ENCODE measurements at regions not wholly inside any gene's neighbourhood (a gene's known extent, or its start where the extent isn't known, plus 50 kb on each side); places are given as distances from the start of the nearest gene placed in this dataset.
A peak's percentile ranks its signal among the peaks of the same experiment; 100 is the strongest.

- H3K9ac ChIP-seq (ENCODE audit: low read length in 3 of 3), result no peak overlapping the region
- no peaks in the 10 kb centered on the region for H3K9me3 ChIP-seq (ENCODE audit: control insufficient read depth in 2 of 3, insufficient read depth in 1 of 3, low read length in 3 of 3)
- DNase-seq (no peak), FAIRE-seq (no peak)
- H3K4me1 ChIP-seq (ENCODE audit: control insufficient read depth in 2 of 3, insufficient read depth in 2 of 3, low read depth in 1 of 3, low read length in 3 of 3), result peaks cover 0 to 11% (median 10%) of the 10 kb centered on the region in 3 donors
- no peaks in the 10 kb centered on the region for H3K36me3 ChIP-seq (ENCODE audit: control insufficient read depth in 2 of 3, insufficient read depth in 3 of 3, low read length in 3 of 3)
- no peak overlapping the region for H3K4me3 ChIP-seq (ENCODE audit: low read length in 3 of 3)
- H3K27me3 ChIP-seq (ENCODE audit: control insufficient read depth, insufficient read depth, low read length), result no peaks in the 10 kb centered on the region
- TF ChIP-seq, protein P1, sequence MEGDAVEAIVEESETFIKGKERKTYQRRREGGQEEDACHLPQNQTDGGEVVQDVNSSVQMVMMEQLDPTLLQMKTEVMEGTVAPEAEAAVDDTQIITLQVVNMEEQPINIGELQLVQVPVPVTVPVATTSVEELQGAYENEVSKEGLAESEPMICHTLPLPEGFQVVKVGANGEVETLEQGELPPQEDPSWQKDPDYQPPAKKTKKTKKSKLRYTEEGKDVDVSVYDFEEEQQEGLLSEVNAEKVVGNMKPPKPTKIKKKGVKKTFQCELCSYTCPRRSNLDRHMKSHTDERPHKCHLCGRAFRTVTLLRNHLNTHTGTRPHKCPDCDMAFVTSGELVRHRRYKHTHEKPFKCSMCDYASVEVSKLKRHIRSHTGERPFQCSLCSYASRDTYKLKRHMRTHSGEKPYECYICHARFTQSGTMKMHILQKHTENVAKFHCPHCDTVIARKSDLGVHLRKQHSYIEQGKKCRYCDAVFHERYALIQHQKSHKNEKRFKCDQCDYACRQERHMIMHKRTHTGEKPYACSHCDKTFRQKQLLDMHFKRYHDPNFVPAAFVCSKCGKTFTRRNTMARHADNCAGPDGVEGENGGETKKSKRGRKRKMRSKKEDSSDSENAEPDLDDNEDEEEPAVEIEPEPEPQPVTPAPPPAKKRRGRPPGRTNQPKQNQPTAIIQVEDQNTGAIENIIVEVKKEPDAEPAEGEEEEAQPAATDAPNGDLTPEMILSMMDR (IDR thresholded peaks at IDR 0.05; ENCODE audit: borderline replicate concordance, extremely low read depth, insufficient read depth), result no peak
- intact Hi-C loops (cut with DNase I), result no loop called here
- H3K27ac ChIP-seq (ENCODE audit: low read depth in 2 of 2, low read length in 2 of 2), result peak overlapping the region in 1 of 2 donors; percentile 82
These were observed 139.1 kb downstream of the IRS1 start for GRCh38 chr2:226660526-226660925.

GRCh38 chr2:226660124-226660523, 139.5 kb downstream of the IRS1 start:
- Histone ChIP-seq H3K27me3 (ENCODE audit: control insufficient read depth, insufficient read depth, low read length) (no peaks in the 10 kb centered on the region), H3K27ac (ENCODE audit: low read depth in 2 of 2, low read length in 2 of 2) (peak overlapping the region in 1 of 2 donors; percentile 82), H3K4me1 (ENCODE audit: control insufficient read depth in 2 of 3, insufficient read depth in 2 of 3, low read depth in 1 of 3, low read length in 3 of 3) (peaks cover 0 to 11% (median 10%) of the 10 kb centered on the region in 3 donors), H3K9me3 (ENCODE audit: control insufficient read depth in 2 of 3, insufficient read depth in 1 of 3, low read length in 3 of 3) (no peaks in the 10 kb centered on the region), H3K9ac (ENCODE audit: low read length in 3 of 3) (no peak overlapping the region), H3K4me3 (ENCODE audit: low read length in 3 of 3) (no peak overlapping the region), H3K36me3 (ENCODE audit: control insufficient read depth in 2 of 3, insufficient read depth in 3 of 3, low read length in 3 of 3) (no peaks in the 10 kb centered on the region)
- FAIRE-seq (no peak), DNase-seq (no peak)
- TF ChIP-seq, protein P1 (IDR thresholded peaks at IDR 0.05; ENCODE audit: borderline replicate concordance, extremely low read depth, insufficient read depth), result no peak
- intact Hi-C loops (cut with DNase I), result no loop called here

GRCh38 chr2:226659410-226659809, 140.2 kb downstream of the IRS1 start:
- H3K9me3 ChIP-seq (ENCODE audit: control insufficient read depth in 2 of 3, insufficient read depth in 1 of 3, low read length in 3 of 3), result no peaks in the 10 kb centered on the region
- intact Hi-C loops (cut with DNase I), result loop anchor here (10.0 kb wide), 1 partner anchor 135 kb away; the partner anchor contains the start of gene IRS1
- FAIRE-seq, result no peak
- no peaks in the 10 kb centered on the region for H3K36me3 ChIP-seq (ENCODE audit: control insufficient read depth in 2 of 3, insufficient read depth in 3 of 3, low read length in 3 of 3)
- peaks cover 0 to 11% (median 10%) of the 10 kb centered on the region in 3 donors for H3K4me1 ChIP-seq (ENCODE audit: control insufficient read depth in 2 of 3, insufficient read depth in 2 of 3, low read depth in 1 of 3, low read length in 3 of 3)
- no peak overlapping the region for H3K9ac ChIP-seq (ENCODE audit: low read length in 3 of 3)
- no peak overlapping the region for H3K4me3 ChIP-seq (ENCODE audit: low read length in 3 of 3)
- H3K27me3 ChIP-seq (ENCODE audit: control insufficient read depth, insufficient read depth, low read length), result no peaks in the 10 kb centered on the region
- TF ChIP-seq, protein P1 (IDR thresholded peaks at IDR 0.05; ENCODE audit: borderline replicate concordance, extremely low read depth, insufficient read depth), result no peak
- no peak overlapping the region for H3K27ac ChIP-seq (ENCODE audit: low read depth in 2 of 2, low read length in 2 of 2)
- DNase-seq, result no peak

GRCh38 chr2:226658555-226658954, 141.1 kb downstream of the IRS1 start:
- FAIRE-seq, result no peak

More at GRCh38 chr2:226658555-226658954, 141.1 kb downstream of the IRS1 start:
- intact Hi-C loops (cut with DNase I), result loop anchor here (10.0 kb wide), 1 partner anchor 136 kb away; the partner anchor contains the start of gene IRS1
- Histone ChIP-seq H3K9ac (ENCODE audit: low read length in 3 of 3) (no peak overlapping the region), H3K36me3 (ENCODE audit: control insufficient read depth in 2 of 3, insufficient read depth in 3 of 3, low read length in 3 of 3) (no peaks in the 10 kb centered on the region), H3K27ac (ENCODE audit: low read depth in 2 of 2, low read length in 2 of 2) (no peak overlapping the region), H3K4me1 (ENCODE audit: control insufficient read depth in 2 of 3, insufficient read depth in 2 of 3, low read depth in 1 of 3, low read length in 3 of 3) (peaks cover 0 to 11% (median 6%) of the 10 kb centered on the region in 3 donors), H3K9me3 (ENCODE audit: control insufficient read depth in 2 of 3, insufficient read depth in 1 of 3, low read length in 3 of 3) (no peaks in the 10 kb centered on the region), H3K27me3 (ENCODE audit: control insufficient read depth, insufficient read depth, low read length) (no peaks in the 10 kb centered on the region), H3K4me3 (ENCODE audit: low read length in 3 of 3) (no peak overlapping the region)
- TF ChIP-seq, protein P1 (IDR thresholded peaks at IDR 0.05; ENCODE audit: borderline replicate concordance, extremely low read depth, insufficient read depth), result no peak
- no peak for DNase-seq
